ENCODE measurements at regions not wholly inside any gene's neighbourhood (a gene's known extent, or its start where the extent isn't known, plus 50 kb on each side); places are given as distances from the start of the nearest gene placed in this dataset.

GRCh38 chr2:120876526-120877280 is 141.0 kb downstream of the GLI2 start:
- no peak for TF ChIP-seq SUZ12 (IDR thresholded peaks at IDR 0.05; ENCODE audit: extremely low read depth, insufficient read depth, insufficient read length)
- no peak for TF ChIP-seq YY1 (IDR thresholded peaks at IDR 0.05; ENCODE audit: insufficient read depth, insufficient read length)
- no peak for TF ChIP-seq ZNF274 (IDR thresholded peaks at IDR 0.05; ENCODE audit: low read depth, low read length)
